Heart left ventricle (tissue), 16 donors: ENCODE measurements at regions not wholly inside any gene's neighbourhood (a gene's known extent, or its start where the extent isn't known, plus 50 kb on each side); places are given as distances from the start of the nearest gene placed in this dataset.

Source experiments
- ATAC-seq, 4 donors: fragments of 200-7000 bp; cut with Tn5 transposase; one replicate each; pipeline ENCODE4 v1.9.1; 2020 to 2022; ENCODE audit warnings: moderate library complexity in 4 of 4, mild to moderate bottlenecking in 3 of 4, moderate number of reproducible peaks in 1 of 4
- DNase-seq, 5 donors: peaks; one replicate each; pipeline ENCODE4 v3.0.0-alpha.2; 2020
- H3K27ac ChIP-seq, 12 donors: fragments of 200-600 bp; sonication (generic) in 4 of 12; one replicate each; pipeline versions ENCODE4 v1.5.0 to v1.8.0; 2016 to 2022; ENCODE audit warnings: mild to moderate bottlenecking in 2 of 12
- H3K27me3 ChIP-seq, 9 donors: fragments of 200-600 bp; sonication (generic) in 2 of 9; one replicate each; pipeline versions ENCODE4 v1.5.1 to v1.8.0; 2016 to 2022; ENCODE audit warnings: mild to moderate bottlenecking in 3 of 9
- H3K36me3 ChIP-seq, 9 donors: fragments of 200-600 bp; sonication (generic) in 2 of 9; one replicate each; pipeline versions ENCODE4 v1.5.0 to v1.8.0; 2018 to 2022; ENCODE audit warnings: mild to moderate bottlenecking in 2 of 9
- H3K4me1 ChIP-seq, 12 donors: fragments of 200-600 bp; sonication (generic) in 4 of 12; one replicate each; pipeline versions ENCODE4 v1.5.0 to v1.8.0; 2016 to 2022; ENCODE audit warnings: mild to moderate bottlenecking in 3 of 12
- H3K4me3 ChIP-seq, 12 donors: fragments of 200-600 bp; sonication (generic) in 4 of 12; one replicate each; pipeline versions ENCODE4 v1.5.0 to v1.8.0; 2017 to 2022; ENCODE audit warnings: mild to moderate bottlenecking in 9 of 12, moderate library complexity in 4 of 12
- H3K9me3 ChIP-seq, 12 donors: fragments of 200-600 bp; sonication (generic) in 4 of 12; one replicate each; pipeline versions ENCODE4 v1.5.0 to v1.8.0; 2016 to 2022; ENCODE audit warnings: mild to moderate bottlenecking in 1 of 12
- CTCF ChIP-seq, 12 donors: fragments of 200-600 bp; sonication (generic) in 4 of 12; IDR thresholded peaks; one replicate each; pipeline versions ENCODE4 v1.5.0 to v1.8.0; 2018 to 2022; ENCODE audit warnings: antibody characterized with exemption in 12 of 12, mild to moderate bottlenecking in 5 of 12
- POLR2A ChIP-seq, 2 donors: fragments of 450-650 bp; IDR thresholded peaks; one replicate each; pipeline ENCODE4 v1.6.1; 2017; ENCODE audit warnings: antibody characterized with exemption in 2 of 2, mild to moderate bottlenecking in 2 of 2, moderate library complexity in 2 of 2
- WGBS, 4 donors: extraction: QIAGEN DNeasy Blood & Tissue Kit in 2 of 4; methylation state at CpG; one replicate each; pipeline versions ENCODE4 v1.1.5 to v1.1.7; 2013 to 2018; 5-methylcytosine and 5-hydroxymethylcytosine counted together
- intact Hi-C, 10 donors: fragments of 100-400 bp; cut with DNase I; formaldehyde crosslinking; loops; one replicate each; pipeline versions ENCODE4 v1.11.1 to v1.14.2; 2022
- donor health status: ischemic (EF 13 %, LVEDD 7.1; RV severe dilation, severe dysfunction).
- donor health status: healthy with polysubstance abuse.
- donor health status: DM: no; HTN: yes; CAD: no.
- donor health status: DM: no; HTN: no; CAD: no.
- donor health status: ischemic (EF 25% LVEDD 6.9; RV normal size, moderate dysfunction).
- donor health status: ischemic (EF 25% LVEDD 5.7; RV mildly dilated, moderate dysfunction).
- donor health status: healthy.
- donor health status: DM: yes; HTN: yes; CAD: no.
- donor health status: ischemic (EF 35%, LVEDD 5.7; RV mildly dilated, moderate dysfunction).
- donor health status: nonischemic (EF 11% LVEDD 7.7; RV severe dilation, severe dysfunction).
- donor health status: DM: yes; HTN: yes; CAD: no.
- donor health status: PGD.
- donor health status: ischemic (EF 29% LVEDD 5.4; RV normal size, mild dysfunction).
- donor health status: nonischemic (EF 23%, LVEDD 6.1; RV moderate dilation, normal function).

GRCh38 chr14:29518335-29518734 is 409.3 kb downstream of the PRKD1 start:
- ATAC-seq (no peak), DNase-seq (no peak)
- H3K27ac ChIP-seq: no peak overlapping the region
- intact Hi-C loops: no loop called here
- peaks cover 0 to 11% (median 0%) of the 10 kb centered on the region in 12 donors for H3K9me3 ChIP-seq
- H3K4me1 ChIP-seq: no peaks in the 10 kb centered on the region
- 22 to 26% (median 25%) methylated on average over 2 of the region's 2 CpGs for WGBS, 4 donors
- no peak overlapping the region for H3K4me3 ChIP-seq
- H3K27me3 ChIP-seq: no peaks in the 10 kb centered on the region
- TF ChIP-seq POLR2A (IDR thresholded peaks at IDR 0.05): no peak
- peak in 1 of 12 donors; percentile 5 for TF ChIP-seq CTCF (IDR thresholded peaks at IDR 0.05)
- H3K36me3 ChIP-seq: no peaks in the 10 kb centered on the region

GRCh38 chr14:29521526-29522137 is 406.0 kb downstream of the PRKD1 start:
- no peak overlapping the region for H3K27ac ChIP-seq

More at GRCh38 chr14:29521526-29522137, 406.0 kb downstream of the PRKD1 start:
- TF ChIP-seq CTCF (IDR thresholded peaks at IDR 0.05) (no peak), POLR2A (IDR thresholded peaks at IDR 0.05) (no peak)
- Histone ChIP-seq H3K4me1 (no peaks in the 10 kb centered on the region), H3K27me3 (no peaks in the 10 kb centered on the region), H3K36me3 (no peaks in the 10 kb centered on the region), H3K4me3 (no peak overlapping the region), H3K9me3 (peaks cover 0 to 11% (median 0%) of the 10 kb centered on the region in 12 donors)
- 27 to 38% (median 31%) methylated on average over 2 of the region's 2 CpGs for WGBS, 4 donors
- intact Hi-C loops: no loop called here
- ATAC-seq: no peak
- no peak for DNase-seq
